ENCODE measurements at regions not wholly inside any gene's neighbourhood (a gene's known extent, or its start where the extent isn't known, plus 50 kb on each side); places are given as distances from the start of the nearest gene placed in this dataset.

- TF ChIP-seq ZBTB11 (CRISPR knock-in tag; IDR thresholded peaks at IDR 0.05) (no peak), POLR2G (IDR thresholded peaks at IDR 0.05; ENCODE audit: low read depth, low read length) (no peak), ARID4B (CRISPR knock-in tag; IDR thresholded peaks at IDR 0.05) (no peak)
Observed at GRCh38 chr3:22893101-22893500, 310.0 kb upstream of the UBE2E2 start (continued).
